ENCODE measurements at regions not wholly inside any gene's neighbourhood (a gene's known extent, or its start where the extent isn't known, plus 50 kb on each side); places are given as distances from the start of the nearest gene placed in this dataset.

- no peaks in the 10 kb centered on the region for H3K36me3 ChIP-seq (ENCODE audit: low read depth, low read length)
- TF ChIP-seq CTCF (conservative IDR thresholded peaks at IDR 0.05; ENCODE audit: low read depth, low read length) (no peak), EZH2 (IDR thresholded peaks at IDR 0.05; ENCODE audit: low read length, unreplicated experiment) (no peak), EZH2phosphoT487 (IDR thresholded peaks at IDR 0.05; ENCODE audit: borderline replicate concordance, low read length) (no peak)
- no peak for DNase-seq
- H3K9me2 ChIP-seq (replicated peaks; ENCODE audit: low read length): no peaks in the 10 kb centered on the region
- intact Hi-C loops (cut with micrococcal nuclease): no loop called here
- ChIA-PET POLR2A (ENCODE audit: unreplicated experiment) (no interaction called here), CTCF (no interaction called here)
- no peak overlapping the region for H2AFZ ChIP-seq (ENCODE audit: low read length)
- H3K79me2 ChIP-seq (ENCODE audit: low read length): no peaks in the 10 kb centered on the region
- BruUV-seq (replicated peaks): no TSS peak
- H3K9me3 ChIP-seq (ENCODE audit: low read length): no peaks in the 10 kb centered on the region
- H3K27me3 ChIP-seq (ENCODE audit: low read length): no peaks in the 10 kb centered on the region
- no peak overlapping the region for H3K9ac ChIP-seq (ENCODE audit: low read length)
- no peaks in the 10 kb centered on the region for H3F3A ChIP-seq (ENCODE audit: low read length, unreplicated experiment)
- no peak for ATAC-seq
- no peaks in the 10 kb centered on the region for H4K20me1 ChIP-seq (ENCODE audit: low read length)
- no peak overlapping the region for H3K27ac ChIP-seq (ENCODE audit: low read length)
- no peak overlapping the region for H3K4me3 ChIP-seq (ENCODE audit: low read length)
- H3K4me1 ChIP-seq (ENCODE audit: insufficient read depth, low read length): peaks cover 10% of the 10 kb centered on the region
- no peak overlapping the region for H3K4me2 ChIP-seq (ENCODE audit: low read length)
These were observed 855.6 kb upstream of the TMEM132C start for GRCh38 chr12:127411166-127411915.

GRCh38 chr12:127411981-127412380 lies 855.0 kb upstream of the TMEM132C start:
- Histone ChIP-seq H3K9ac (ENCODE audit: low read length) (no peak overlapping the region), H3K79me2 (ENCODE audit: low read length) (no peaks in the 10 kb centered on the region), H3K36me3 (ENCODE audit: low read depth, low read length) (no peaks in the 10 kb centered on the region), H3K27ac (ENCODE audit: low read length) (no peak overlapping the region), H3K4me2 (ENCODE audit: low read length) (no peak overlapping the region), H3K9me3 (ENCODE audit: low read length) (no peaks in the 10 kb centered on the region), H3K4me1 (ENCODE audit: insufficient read depth, low read length) (peaks cover 16% of the 10 kb centered on the region), H3K9me2 (replicated peaks; ENCODE audit: low read length) (no peaks in the 10 kb centered on the region), H2AFZ (ENCODE audit: low read length) (no peak overlapping the region), H3K27me3 (ENCODE audit: low read length) (no peaks in the 10 kb centered on the region), H3K4me3 (ENCODE audit: low read length) (no peak overlapping the region), H4K20me1 (ENCODE audit: low read length) (no peaks in the 10 kb centered on the region), H3F3A (ENCODE audit: low read length, unreplicated experiment) (no peaks in the 10 kb centered on the region)
- no peak for DNase-seq
- ChIA-PET POLR2A (ENCODE audit: unreplicated experiment) (no interaction called here), CTCF (no interaction called here)
- ATAC-seq: no peak
- no TSS peak for BruUV-seq (replicated peaks)
- no peak for TF ChIP-seq EZH2phosphoT487 (IDR thresholded peaks at IDR 0.05; ENCODE audit: borderline replicate concordance, low read length)
- TF ChIP-seq EZH2 (IDR thresholded peaks at IDR 0.05; ENCODE audit: low read length, unreplicated experiment): no peak
- TF ChIP-seq CTCF (conservative IDR thresholded peaks at IDR 0.05; ENCODE audit: low read depth, low read length): no peak
- intact Hi-C loops (cut with micrococcal nuclease): no loop called here

- no peaks in the 10 kb centered on the region for H4K20me1 ChIP-seq (ENCODE audit: low read length)
- H2AFZ ChIP-seq (ENCODE audit: low read length): no peak overlapping the region
- H3K9me2 ChIP-seq (replicated peaks; ENCODE audit: low read length): no peaks in the 10 kb centered on the region
- no peak overlapping the region for H3K4me2 ChIP-seq (ENCODE audit: low read length)
- no peaks in the 10 kb centered on the region for H3K36me3 ChIP-seq (ENCODE audit: low read depth, low read length)
- H3K9ac ChIP-seq (ENCODE audit: low read length): no peak overlapping the region
- H3K4me1 ChIP-seq (ENCODE audit: insufficient read depth, low read length): peaks cover 20% of the 10 kb centered on the region
- DNase-seq: no peak
- H3K27ac ChIP-seq (ENCODE audit: low read length): no peak overlapping the region
- no peak overlapping the region for H3K4me3 ChIP-seq (ENCODE audit: low read length)
- intact Hi-C loops (cut with micrococcal nuclease): no loop called here
- TF ChIP-seq EZH2phosphoT487 (IDR thresholded peaks at IDR 0.05; ENCODE audit: borderline replicate concordance, low read length) (no peak), CTCF (conservative IDR thresholded peaks at IDR 0.05; ENCODE audit: low read depth, low read length) (no peak), EZH2 (IDR thresholded peaks at IDR 0.05; ENCODE audit: low read length, unreplicated experiment) (no peak)
- H3K9me3 ChIP-seq (ENCODE audit: low read length): 0 out of 2 replicates have a peak, but pooled peaks cover 5% of the 10 kb centered on the region
- CTCF ChIA-PET: no interaction called here
- no TSS peak for BruUV-seq (replicated peaks)
- ATAC-seq: no peak
- POLR2A ChIA-PET (ENCODE audit: unreplicated experiment): no interaction called here
- no peaks in the 10 kb centered on the region for H3F3A ChIP-seq (ENCODE audit: low read length, unreplicated experiment)
- H3K79me2 ChIP-seq (ENCODE audit: low read length): no peaks in the 10 kb centered on the region
- no peaks in the 10 kb centered on the region for H3K27me3 ChIP-seq (ENCODE audit: low read length)
These were observed 854.1 kb upstream of the TMEM132C start for GRCh38 chr12:127412866-127413265.

Measured in PC-3 (cell line).